Ovary (tissue), 3 donors: ENCODE measurements at regions not wholly inside any gene's neighbourhood (a gene's known extent, or its start where the extent isn't known, plus 50 kb on each side); places are given as distances from the start of the nearest gene placed in this dataset.
"Not testable (repeated sequence)": the region's sequence is repeated elsewhere in the genome, so short reads cannot be mapped to it uniquely, and the experiment has no call there.

Experiments used
- POLR2A ChIP-seq: fragments of 450-650 bp; IDR thresholded peaks from one replicate; pipeline ENCODE4 v1.6.1; 2017; ENCODE audit warnings: antibody characterized with exemption, mild to moderate bottlenecking, moderate library complexity
- TF ChIP-seq, protein P1 (sequence below), 3 donors: fragments of 450-650 bp in 2 of 3; fragments of 200-600 bp in 1 of 3; IDR thresholded peaks; one replicate each; pipeline versions ENCODE4 v1.5.1 to v1.8.0; 2016 to 2022; ENCODE audit warnings: antibody characterized with exemption in 3 of 3, mild to moderate bottlenecking in 1 of 3
- donor health status: DM: no; HTN: no; CAD: no.

DNA sequence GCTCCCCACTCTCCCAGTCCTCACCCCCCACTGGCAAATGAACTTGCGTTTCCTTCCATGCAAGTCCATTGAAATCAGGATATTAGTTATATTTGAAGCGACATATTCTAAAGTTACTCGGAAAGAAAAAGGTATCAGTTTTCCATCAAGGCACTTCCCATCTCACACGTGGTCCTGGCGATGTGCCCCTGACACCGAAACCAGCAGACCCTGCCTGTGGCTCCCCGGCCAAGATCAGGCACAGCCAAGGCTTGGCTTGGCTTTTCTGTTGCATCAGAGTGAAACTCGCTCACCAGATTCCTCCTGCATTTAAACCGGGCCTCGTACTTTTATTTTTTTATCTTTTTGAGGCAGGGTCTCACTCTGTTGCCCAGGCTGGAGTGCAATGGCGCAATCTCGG is 195.1 kb downstream of the NPIPB11 start:
- TF ChIP-seq, protein P1, sequence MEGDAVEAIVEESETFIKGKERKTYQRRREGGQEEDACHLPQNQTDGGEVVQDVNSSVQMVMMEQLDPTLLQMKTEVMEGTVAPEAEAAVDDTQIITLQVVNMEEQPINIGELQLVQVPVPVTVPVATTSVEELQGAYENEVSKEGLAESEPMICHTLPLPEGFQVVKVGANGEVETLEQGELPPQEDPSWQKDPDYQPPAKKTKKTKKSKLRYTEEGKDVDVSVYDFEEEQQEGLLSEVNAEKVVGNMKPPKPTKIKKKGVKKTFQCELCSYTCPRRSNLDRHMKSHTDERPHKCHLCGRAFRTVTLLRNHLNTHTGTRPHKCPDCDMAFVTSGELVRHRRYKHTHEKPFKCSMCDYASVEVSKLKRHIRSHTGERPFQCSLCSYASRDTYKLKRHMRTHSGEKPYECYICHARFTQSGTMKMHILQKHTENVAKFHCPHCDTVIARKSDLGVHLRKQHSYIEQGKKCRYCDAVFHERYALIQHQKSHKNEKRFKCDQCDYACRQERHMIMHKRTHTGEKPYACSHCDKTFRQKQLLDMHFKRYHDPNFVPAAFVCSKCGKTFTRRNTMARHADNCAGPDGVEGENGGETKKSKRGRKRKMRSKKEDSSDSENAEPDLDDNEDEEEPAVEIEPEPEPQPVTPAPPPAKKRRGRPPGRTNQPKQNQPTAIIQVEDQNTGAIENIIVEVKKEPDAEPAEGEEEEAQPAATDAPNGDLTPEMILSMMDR (IDR thresholded peaks at IDR 0.05): not testable (repeated sequence)
- TF ChIP-seq POLR2A: not testable (repeated sequence)
